Left ventricle myocardium inferior (tissue), 1 donor: ENCODE measurements at regions not wholly inside any gene's neighbourhood (a gene's known extent, or its start where the extent isn't known, plus 50 kb on each side); places are given as distances from the start of the nearest gene placed in this dataset.

Experiments used
- DNase-seq: peaks from one replicate; pipeline ENCODE4 v3.0.0-alpha.2; 2020
- H3K27ac ChIP-seq: fragments of 200-600 bp; replicated peaks from 2 replicates; pipeline ENCODE4 v1.8.0; 2021
- H3K27me3 ChIP-seq: fragments of 200-600 bp; 2 replicates; pipeline ENCODE4 v1.8.0; 2021; ENCODE audit warnings: low read depth
- H3K36me3 ChIP-seq: fragments of 200-600 bp; 2 replicates; pipeline ENCODE4 v1.8.0; 2021
- H3K4me1 ChIP-seq: fragments of 200-600 bp; 2 replicates; pipeline ENCODE4 v1.8.0; 2021
- H3K4me3 ChIP-seq: fragments of 200-600 bp; 2 replicates; pipeline ENCODE4 v1.8.0; 2021; ENCODE audit warnings: mild to moderate bottlenecking, moderate library complexity
- H3K9me3 ChIP-seq: fragments of 200-600 bp; replicated peaks from 2 replicates; pipeline ENCODE4 v1.8.0; 2021
- CTCF ChIP-seq: fragments of 200-600 bp; IDR thresholded peaks from 2 replicates; pipeline ENCODE4 v1.8.0; 2021; ENCODE audit warnings: antibody characterized with exemption, mild to moderate bottlenecking, borderline replicate concordance
- intact Hi-C: fragments of 100-400 bp; cut with micrococcal nuclease; formaldehyde crosslinking; loops from one replicate; pipeline ENCODE4 v1.11.0; 2022
- donor health status: DM: no; HTN: yes; CAD: no; lungs with severe emphysema.

- DNase-seq: no peak
- Histone ChIP-seq H3K4me1 (no peaks in the 10 kb centered on the region), H3K27ac (no peak overlapping the region), H3K4me3 (no peak overlapping the region), H3K36me3 (no peaks in the 10 kb centered on the region), H3K27me3 (no peaks in the 10 kb centered on the region), H3K9me3 (no peaks in the 10 kb centered on the region)
- no peak for TF ChIP-seq CTCF
- intact Hi-C loops: no loop called here
These were observed 56.0 kb upstream of the SUCLG2 start for GRCh38 chr3:67710396-67710795.

- Histone ChIP-seq H3K36me3 (no peaks in the 10 kb centered on the region), H3K4me3 (no peak overlapping the region), H3K27me3 (no peaks in the 10 kb centered on the region), H3K9me3 (no peaks in the 10 kb centered on the region), H3K4me1 (no peaks in the 10 kb centered on the region), H3K27ac (no peak overlapping the region)
- TF ChIP-seq CTCF: no peak
- DNase-seq: no peak
- intact Hi-C loops: no loop called here
These were observed 52.5 kb upstream of the SUCLG2 start for GRCh38 chr3:67706934-67707333.

GRCh38 chr3:67704322-67704721 lies 49.9 kb upstream of the SUCLG2 start:
- Histone ChIP-seq H3K27ac (no peak overlapping the region), H3K27me3 (no peaks in the 10 kb centered on the region), H3K9me3 (no peaks in the 10 kb centered on the region), H3K36me3 (no peaks in the 10 kb centered on the region), H3K4me3 (no peak overlapping the region), H3K4me1 (no peaks in the 10 kb centered on the region)
- intact Hi-C loops: no loop called here
- TF ChIP-seq CTCF: no peak
- DNase-seq: no peak
